ENCODE measurements at regions not wholly inside any gene's neighbourhood (a gene's known extent, or its start where the extent isn't known, plus 50 kb on each side); places are given as distances from the start of the nearest gene placed in this dataset.

GRCh38 chr2:2717406-2717805 is 386.3 kb upstream of the MYT1L start:
- DNase-seq: no peak

DNA sequence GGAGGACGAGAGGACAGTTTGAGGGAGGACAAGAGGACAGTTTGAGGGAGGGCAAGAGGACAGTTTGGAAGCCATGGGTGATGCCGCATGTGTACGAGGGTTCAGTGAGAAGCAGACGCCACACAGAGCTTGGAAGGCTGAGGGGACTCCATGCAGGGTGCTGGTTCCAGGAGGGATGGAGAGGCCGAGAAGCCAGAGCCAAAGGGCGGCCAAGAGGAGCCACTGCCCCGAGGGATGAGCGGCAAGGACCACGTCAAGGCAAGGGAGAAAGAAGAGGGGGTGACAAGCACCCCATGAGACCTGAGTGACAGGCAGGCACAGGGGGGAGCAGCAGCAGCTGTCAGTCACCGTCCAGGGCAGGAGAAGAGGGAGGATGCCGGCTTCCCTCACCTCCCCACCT is 385.7 kb upstream of the MYT1L start:
- DNase-seq: no peak

GRCh38 chr2:2715036-2715818 is 384.2 kb upstream of the MYT1L start:
- no peak for DNase-seq

GRCh38 chr2:2714408-2714807 is 383.3 kb upstream of the MYT1L start:
- no peak for DNase-seq

DNA sequence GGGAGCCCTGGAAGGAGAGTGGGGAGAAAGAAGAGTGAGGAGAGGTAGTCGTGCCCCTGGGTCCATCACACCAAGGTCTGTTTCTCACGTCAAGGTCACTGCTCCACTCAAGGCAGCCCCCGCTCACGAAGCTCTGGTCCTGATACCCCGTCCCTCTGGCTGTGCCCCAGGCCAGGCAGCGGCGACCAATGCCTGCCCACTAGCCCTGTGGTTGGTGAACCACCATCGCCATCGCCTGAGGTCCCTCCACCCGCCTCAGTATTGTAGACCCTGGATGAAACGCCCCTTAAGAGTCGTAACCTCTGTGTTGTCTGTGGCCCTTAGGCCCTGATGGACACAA is 378.3 kb upstream of the MYT1L start:
- no peak for DNase-seq

DNA sequence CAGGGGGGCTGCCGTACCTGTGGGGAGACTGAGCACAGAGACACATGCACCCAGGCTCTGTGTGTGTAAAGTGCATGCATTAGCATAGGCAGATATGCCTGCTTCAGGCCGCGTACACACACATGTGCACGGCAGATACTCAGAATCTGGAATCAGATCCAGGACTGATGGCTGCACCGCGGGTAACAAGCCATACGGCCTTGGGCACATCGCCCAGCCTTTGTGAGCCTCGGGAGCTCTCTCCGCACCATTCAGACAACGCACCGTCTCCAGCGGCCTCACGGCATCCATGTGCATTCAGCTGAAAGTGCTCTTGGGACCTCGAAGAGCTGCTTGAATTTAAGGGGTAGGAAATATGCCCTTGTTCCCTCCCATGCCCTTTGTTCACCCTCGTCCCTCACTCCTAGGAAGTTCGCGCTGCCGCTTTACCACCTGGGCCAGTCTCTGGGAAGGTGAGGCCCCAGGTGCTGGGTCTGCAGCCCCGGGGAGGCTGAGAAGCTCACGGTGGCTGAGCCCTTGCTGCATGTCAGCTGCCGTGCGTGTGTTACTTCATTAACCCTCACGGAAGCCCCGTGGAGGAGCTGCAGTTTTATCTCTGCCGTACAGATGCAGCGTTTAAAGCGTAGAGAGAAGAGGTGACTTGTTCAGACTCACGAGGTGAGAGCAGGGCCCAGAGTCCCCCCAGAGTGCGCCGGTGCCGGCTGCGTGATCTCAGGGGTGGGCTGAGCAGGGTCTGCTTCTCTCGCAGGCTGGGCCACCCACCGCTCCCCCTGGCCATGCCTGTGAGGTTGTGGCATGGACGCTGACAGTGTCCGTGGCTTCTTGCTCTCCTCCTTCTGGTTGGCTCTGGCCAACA is 377.7 kb upstream of the MYT1L start:
- no peak for DNase-seq

GRCh38 chr2:2707206-2707991 is 376.3 kb upstream of the MYT1L start:
- no peak for DNase-seq

GRCh38 chr2:2706306-2706705 is 375.2 kb upstream of the MYT1L start:
- DNase-seq: no peak

DNA sequence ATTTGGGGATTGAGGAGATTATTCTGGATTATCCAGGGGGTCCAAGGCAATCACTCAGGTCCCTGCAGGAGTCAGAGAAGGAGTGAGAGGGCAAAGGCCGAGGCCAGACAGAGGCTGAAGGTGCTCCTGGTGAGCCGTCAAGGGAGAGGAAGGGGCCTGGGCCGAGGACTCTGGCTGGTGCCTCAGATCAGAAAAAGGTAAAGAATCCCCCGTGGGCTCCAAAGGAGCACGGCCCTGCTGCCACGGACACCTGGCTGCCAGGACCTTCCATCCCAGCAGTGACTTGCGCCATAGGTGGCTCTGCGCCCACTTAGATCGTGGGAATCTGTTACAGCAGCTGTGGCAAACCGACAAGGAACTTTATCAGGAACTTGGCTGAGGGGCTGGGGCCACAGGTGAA is 374.8 kb upstream of the MYT1L start:
- DNase-seq: no peak

- no peak for DNase-seq
Measured at GRCh38 chr2:2704428-2705090, 373.5 kb upstream of the MYT1L start.

DNA sequence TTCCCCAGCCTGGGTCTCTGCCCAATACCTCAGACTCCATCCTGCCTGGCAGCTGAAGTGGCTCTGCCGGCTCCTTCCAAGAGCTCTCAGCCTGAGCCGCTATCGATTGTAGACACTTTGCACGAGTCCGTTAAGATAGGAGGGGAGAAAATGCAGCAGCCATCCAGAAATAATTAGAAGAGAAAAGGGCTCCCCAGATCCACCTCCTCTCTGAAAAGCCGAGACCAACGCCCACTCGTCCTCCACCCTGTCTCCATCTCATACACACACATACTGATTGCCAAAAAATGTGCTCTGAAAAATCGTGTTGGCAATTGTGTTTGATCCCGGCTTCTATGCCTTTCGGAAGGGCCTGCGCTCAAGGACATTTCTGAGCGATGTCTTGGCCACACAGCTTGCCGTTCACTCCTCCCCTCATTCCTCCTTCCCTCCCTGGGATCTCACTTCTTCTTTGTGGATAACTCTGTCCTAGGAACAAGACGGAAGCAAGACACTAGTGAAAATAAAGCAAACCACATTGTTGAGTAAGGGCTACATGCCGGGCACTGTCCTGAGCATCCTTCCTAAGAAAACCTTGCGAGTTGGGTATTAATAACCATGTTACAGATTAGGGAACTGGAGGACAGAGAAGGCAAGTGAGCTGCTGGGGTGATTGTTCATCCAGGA is 372.8 kb upstream of the MYT1L start:
- no peak for DNase-seq

DNA sequence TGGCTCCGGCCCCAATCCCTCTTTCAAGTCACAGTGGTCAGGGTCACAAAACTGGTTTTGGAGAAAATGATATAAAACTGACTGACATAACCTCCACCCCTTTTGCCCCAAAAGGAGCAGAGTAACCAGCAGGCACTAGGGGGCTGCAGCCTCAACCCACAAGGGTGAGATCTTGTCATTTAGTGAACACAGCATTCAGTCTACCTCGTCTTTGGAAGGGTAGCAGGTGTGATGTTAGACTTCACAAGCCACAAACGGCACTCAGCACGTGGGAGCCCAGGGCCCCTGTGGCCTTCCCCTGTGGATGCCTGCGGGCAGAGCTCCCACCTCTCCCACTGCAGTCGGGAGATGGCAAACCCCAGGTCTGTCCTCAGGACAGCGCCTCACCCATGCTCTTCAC is 372.1 kb upstream of the MYT1L start:
- DNase-seq: no peak

- no peak for DNase-seq
Measured at GRCh38 chr2:2702385-2702784, 371.3 kb upstream of the MYT1L start.

DNA sequence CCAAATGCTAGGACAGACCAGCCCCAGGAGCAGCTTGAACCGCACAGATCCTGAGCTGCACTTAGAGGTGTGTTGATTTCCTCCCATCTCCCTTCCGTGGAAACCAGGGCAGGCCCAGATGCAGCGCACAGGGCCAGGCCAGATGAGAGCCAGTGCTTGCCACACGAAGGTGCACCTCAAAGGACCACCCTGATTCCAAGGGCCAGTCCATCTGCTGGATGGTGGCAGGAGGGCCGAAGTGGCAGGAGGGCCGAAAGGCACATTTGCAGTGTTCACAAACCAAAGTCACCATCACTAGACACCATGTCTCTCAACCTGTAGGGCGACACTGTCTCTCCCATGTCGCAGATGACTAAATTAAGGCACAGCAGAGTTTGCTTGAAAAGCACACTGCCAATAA is 370.7 kb upstream of the MYT1L start:
- no peak for DNase-seq

DNA sequence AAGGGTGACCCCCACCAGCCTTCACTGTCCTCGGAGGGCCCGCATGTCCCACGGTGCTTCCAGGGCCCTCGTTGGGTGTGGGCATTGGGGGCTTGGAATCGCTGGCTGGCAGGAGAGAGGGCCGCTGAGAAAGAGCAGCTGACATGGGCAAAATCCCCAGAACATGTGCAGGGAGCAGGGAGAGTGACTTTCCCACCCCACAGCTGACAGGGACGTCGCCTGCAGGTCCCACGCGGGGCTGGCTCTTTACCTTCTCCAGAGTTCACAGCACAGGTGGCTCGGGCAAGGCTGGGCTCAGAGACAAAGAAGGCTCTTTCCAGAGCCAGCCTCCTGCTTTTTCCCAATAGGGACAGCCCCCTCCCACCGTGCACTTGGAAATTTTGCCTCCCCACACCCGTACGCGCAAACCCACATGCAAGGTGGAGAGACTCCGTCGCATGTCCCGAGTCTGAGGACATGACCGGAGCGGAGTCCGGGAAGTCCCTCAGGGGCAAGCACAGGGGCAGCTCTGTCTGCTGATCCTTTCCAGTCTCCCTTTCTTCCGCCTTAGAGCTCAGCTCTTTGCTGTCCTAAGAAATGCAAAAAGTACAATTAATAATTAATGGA is 370.2 kb upstream of the MYT1L start:
- no peak for DNase-seq

DNA sequence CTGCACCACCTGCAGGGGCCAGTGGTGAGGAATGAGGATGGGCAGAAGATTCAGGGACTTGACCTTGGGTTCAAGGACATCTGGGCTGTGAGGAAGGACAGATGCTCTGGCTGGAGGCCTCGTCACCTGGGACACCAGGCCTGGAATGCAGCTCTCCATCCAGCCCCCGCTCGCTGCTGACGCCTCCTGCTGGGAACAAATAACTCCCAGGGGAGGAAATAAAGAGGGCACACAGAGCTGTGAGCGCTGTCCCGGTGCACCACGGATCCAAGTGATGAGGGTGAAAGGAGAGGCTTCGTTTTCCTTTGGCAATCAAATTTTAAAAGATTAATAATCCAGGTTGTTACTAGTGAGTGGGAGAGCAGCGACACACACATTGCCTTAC is 368.0 kb upstream of the MYT1L start:
- DNase-seq: no peak

- DNase-seq: no peak
Measured at GRCh38 chr2:2698182-2699120, 367.4 kb upstream of the MYT1L start.

DNA sequence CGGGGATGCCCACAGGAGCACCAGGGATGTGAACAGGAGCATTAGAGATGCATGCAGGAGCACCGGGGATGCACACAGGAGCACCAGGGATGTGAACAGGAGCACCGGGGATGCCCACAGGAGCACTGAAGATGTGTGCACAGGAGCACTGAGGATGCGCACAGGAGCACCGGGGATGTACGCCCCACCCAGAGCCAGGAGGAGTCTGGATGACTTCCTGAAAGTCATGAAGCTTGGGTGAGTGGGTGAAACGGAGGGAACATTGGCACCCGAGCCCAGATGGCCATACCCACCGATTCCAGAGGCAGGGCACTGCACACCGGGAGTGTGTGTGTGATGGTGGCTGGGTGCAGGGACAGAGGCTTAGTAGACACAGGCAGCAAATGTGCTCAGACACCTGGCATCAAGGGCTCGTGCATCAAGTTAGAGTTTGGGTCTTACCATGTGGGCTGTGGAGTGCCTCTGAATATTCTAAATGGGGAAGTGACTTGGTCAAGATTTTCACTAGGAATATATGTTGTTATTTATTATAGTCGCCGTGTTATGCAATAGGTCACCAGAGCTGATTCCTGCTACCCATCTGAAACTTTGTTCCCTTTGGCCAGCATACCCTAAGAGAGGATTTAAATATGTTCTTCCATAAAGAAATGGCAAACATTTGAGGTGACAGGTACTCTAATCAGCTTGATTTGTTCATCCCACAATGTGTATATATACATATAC is 365.8 kb upstream of the MYT1L start:
- no peak for DNase-seq

- DNase-seq: no peak
Measured at GRCh38 chr2:2696325-2696724, 365.2 kb upstream of the MYT1L start.
